ENCODE measurements at regions not wholly inside any gene's neighbourhood (a gene's known extent, or its start where the extent isn't known, plus 50 kb on each side); places are given as distances from the start of the nearest gene placed in this dataset.
"Not testable (repeated sequence)": the region's sequence is repeated elsewhere in the genome, so short reads cannot be mapped to it uniquely, and the experiment has no call there.

DNA sequence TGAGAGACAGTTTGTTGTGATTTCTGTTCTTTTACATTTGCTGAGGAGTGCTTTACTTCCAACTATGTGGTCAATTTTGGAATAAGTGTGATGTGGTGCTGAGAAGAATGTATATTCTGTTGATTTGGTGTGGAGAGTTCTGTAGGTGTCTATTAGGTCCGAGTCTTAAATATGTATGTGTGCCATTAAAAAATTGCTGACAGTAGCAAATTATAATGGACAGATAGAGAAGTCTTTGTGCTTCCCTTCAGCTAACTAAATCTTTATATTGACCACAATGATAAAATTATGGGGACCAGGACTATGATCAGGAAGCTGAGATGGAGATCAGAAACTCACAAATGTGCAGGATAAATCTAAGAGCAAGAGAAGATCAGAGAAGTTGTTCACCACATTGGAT lies 70.1 kb upstream of the OR13H1 start:
- not testable (repeated sequence) for TF ChIP-seq CTCF (IDR thresholded peaks at IDR 0.05; ENCODE audit: poor library complexity, severe bottlenecking); EZH2 (IDR thresholded peaks at IDR 0.05; ENCODE audit: borderline replicate concordance, insufficient read depth, low read length, poor library complexity, severe bottlenecking)

Measured in neural cell (in vitro differentiated cells).